ENCODE measurements at regions not wholly inside any gene's neighbourhood (a gene's known extent, or its start where the extent isn't known, plus 50 kb on each side); places are given as distances from the start of the nearest gene placed in this dataset.
"Not testable (repeated sequence)": the region's sequence is repeated elsewhere in the genome, so short reads cannot be mapped to it uniquely, and the experiment has no call there.

- Histone ChIP-seq H3K27ac (no peak overlapping the region), H3K27me3 (replicated peaks) (no peaks in the 10 kb centered on the region), H3K4me1 (replicated peaks) (no peaks in the 10 kb centered on the region), H3K9me3 (replicated peaks) (no peaks in the 10 kb centered on the region), H3K36me3 (no peaks in the 10 kb centered on the region), H3K4me3 (no peak overlapping the region)
- no peak for DNase-seq (ENCODE audit: low read depth in 1 of 2, low spot score in 2 of 2)
These were observed 537.4 kb downstream of the PRKD1 start for GRCh38 chr14:29390081-29390832.

- Histone ChIP-seq H3K36me3 (no peaks in the 10 kb centered on the region), H3K4me3 (no peak overlapping the region), H3K9me3 (replicated peaks) (no peaks in the 10 kb centered on the region), H3K4me1 (replicated peaks) (no peaks in the 10 kb centered on the region), H3K27me3 (replicated peaks) (no peaks in the 10 kb centered on the region), H3K27ac (no peak overlapping the region)
- no peak for DNase-seq (ENCODE audit: low read depth in 1 of 2, low spot score in 2 of 2)
These were observed 536.4 kb downstream of the PRKD1 start for GRCh38 chr14:29391231-29391630.

- H3K27ac ChIP-seq = no peak overlapping the region
- no peak for DNase-seq (ENCODE audit: low read depth in 1 of 2, low spot score in 2 of 2)
- H3K36me3 ChIP-seq = no peaks in the 10 kb centered on the region
- no peak overlapping the region for H3K4me3 ChIP-seq
- no peaks in the 10 kb centered on the region for H3K4me1 ChIP-seq (replicated peaks)
- H3K9me3 ChIP-seq (replicated peaks) = no peaks in the 10 kb centered on the region
- no peaks in the 10 kb centered on the region for H3K27me3 ChIP-seq (replicated peaks)
These were observed 535.8 kb downstream of the PRKD1 start for GRCh38 chr14:29391801-29392200.

- no peaks in the 10 kb centered on the region for H3K36me3 ChIP-seq
These were observed 535.4 kb downstream of the PRKD1 start for GRCh38 chr14:29392287-29392686.

GRCh38 chr14:29403091-29403490 lies 524.6 kb downstream of the PRKD1 start:
- Histone ChIP-seq H3K4me3 (no peak overlapping the region), H3K36me3 (no peaks in the 10 kb centered on the region), H3K4me1 (replicated peaks) (no peaks in the 10 kb centered on the region), H3K27me3 (replicated peaks) (no peaks in the 10 kb centered on the region), H3K9me3 (replicated peaks) (no peaks in the 10 kb centered on the region), H3K27ac (no peak overlapping the region)
- no peak for DNase-seq (ENCODE audit: low read depth in 1 of 2, low spot score in 2 of 2)

More at GRCh38 chr14:29392287-29392686, 535.4 kb downstream of the PRKD1 start:
- H3K27ac ChIP-seq = no peak overlapping the region
- no peak for DNase-seq (ENCODE audit: low read depth in 1 of 2, low spot score in 2 of 2)
- no peaks in the 10 kb centered on the region for H3K4me1 ChIP-seq (replicated peaks)
- no peaks in the 10 kb centered on the region for H3K9me3 ChIP-seq (replicated peaks)
- no peak overlapping the region for H3K4me3 ChIP-seq
- no peaks in the 10 kb centered on the region for H3K27me3 ChIP-seq (replicated peaks)

GRCh38 chr14:29410581-29410980 lies 517.1 kb downstream of the PRKD1 start:
- H3K9me3 ChIP-seq (replicated peaks) = no peaks in the 10 kb centered on the region

GRCh38 chr14:29414931-29415330 lies 512.7 kb downstream of the PRKD1 start:
- not testable (repeated sequence) for H3K36me3 ChIP-seq; H3K27me3 ChIP-seq (replicated peaks); H3K4me3 ChIP-seq; H3K27ac ChIP-seq; DNase-seq (ENCODE audit: low read depth in 1 of 2, low spot score in 2 of 2); H3K9me3 ChIP-seq (replicated peaks); H3K4me1 ChIP-seq (replicated peaks)

More at GRCh38 chr14:29410581-29410980, 517.1 kb downstream of the PRKD1 start:
- no peak overlapping the region for H3K4me3 ChIP-seq
- DNase-seq (ENCODE audit: low read depth in 1 of 2, low spot score in 2 of 2) = no peak
- H3K4me1 ChIP-seq (replicated peaks) = no peaks in the 10 kb centered on the region
- no peak overlapping the region for H3K27ac ChIP-seq
- H3K36me3 ChIP-seq = no peaks in the 10 kb centered on the region
- no peaks in the 10 kb centered on the region for H3K27me3 ChIP-seq (replicated peaks)

GRCh38 chr14:29419736-29420135 lies 507.9 kb downstream of the PRKD1 start:
- no peak overlapping the region for H3K27ac ChIP-seq
- no peaks in the 10 kb centered on the region for H3K9me3 ChIP-seq (replicated peaks)
- DNase-seq (ENCODE audit: low read depth in 1 of 2, low spot score in 2 of 2) = no peak
- H3K4me3 ChIP-seq = no peak overlapping the region
- H3K36me3 ChIP-seq = no peaks in the 10 kb centered on the region
- no peaks in the 10 kb centered on the region for H3K4me1 ChIP-seq (replicated peaks)
- no peaks in the 10 kb centered on the region for H3K27me3 ChIP-seq (replicated peaks)

- Histone ChIP-seq H3K27me3 (replicated peaks) (no peaks in the 10 kb centered on the region), H3K27ac (no peak overlapping the region), H3K4me3 (no peak overlapping the region), H3K36me3 (no peaks in the 10 kb centered on the region), H3K9me3 (replicated peaks) (no peaks in the 10 kb centered on the region), H3K4me1 (replicated peaks) (no peaks in the 10 kb centered on the region)
- no peak for DNase-seq (ENCODE audit: low read depth in 1 of 2, low spot score in 2 of 2)
These were observed 506.4 kb downstream of the PRKD1 start for GRCh38 chr14:29421156-29421728.

GRCh38 chr14:29425705-29426482 lies 501.8 kb downstream of the PRKD1 start:
- no peak for DNase-seq (ENCODE audit: low read depth in 1 of 2, low spot score in 2 of 2)
- Histone ChIP-seq H3K4me1 (replicated peaks) (no peaks in the 10 kb centered on the region), H3K27ac (no peak overlapping the region), H3K4me3 (no peak overlapping the region), H3K27me3 (replicated peaks) (no peaks in the 10 kb centered on the region), H3K9me3 (replicated peaks) (no peaks in the 10 kb centered on the region), H3K36me3 (no peaks in the 10 kb centered on the region)

GRCh38 chr14:29442696-29443095 lies 485.0 kb downstream of the PRKD1 start:
- Histone ChIP-seq H3K27ac (peak overlapping the region; percentile 38), H3K4me1 (replicated peaks) (peaks cover 11% of the 10 kb centered on the region), H3K9me3 (replicated peaks) (no peaks in the 10 kb centered on the region), H3K4me3 (no peak overlapping the region), H3K27me3 (replicated peaks) (no peaks in the 10 kb centered on the region), H3K36me3 (no peaks in the 10 kb centered on the region)
- peak in 1 of 2 experiments; percentile 26 for DNase-seq (ENCODE audit: low read depth in 1 of 2, low spot score in 2 of 2)

- H3K9me3 ChIP-seq (replicated peaks) = no peaks in the 10 kb centered on the region
- no peak overlapping the region for H3K27ac ChIP-seq
- H3K36me3 ChIP-seq = no peaks in the 10 kb centered on the region
- H3K4me1 ChIP-seq (replicated peaks) = peaks cover 11% of the 10 kb centered on the region
- no peaks in the 10 kb centered on the region for H3K27me3 ChIP-seq (replicated peaks)
- no peak for DNase-seq (ENCODE audit: low read depth in 1 of 2, low spot score in 2 of 2)
- no peak overlapping the region for H3K4me3 ChIP-seq
These were observed 483.4 kb downstream of the PRKD1 start for GRCh38 chr14:29444216-29444615.

- DNase-seq (ENCODE audit: low read depth in 1 of 2, low spot score in 2 of 2) = no peak
- Histone ChIP-seq H3K27me3 (replicated peaks) (no peaks in the 10 kb centered on the region), H3K27ac (no peak overlapping the region), H3K4me3 (no peak overlapping the region), H3K36me3 (no peaks in the 10 kb centered on the region), H3K9me3 (replicated peaks) (no peaks in the 10 kb centered on the region), H3K4me1 (replicated peaks) (peaks cover 11% of the 10 kb centered on the region)
These were observed 482.8 kb downstream of the PRKD1 start for GRCh38 chr14:29444805-29445204.

- no peaks in the 10 kb centered on the region for H3K27me3 ChIP-seq (replicated peaks)
- no peaks in the 10 kb centered on the region for H3K36me3 ChIP-seq
- H3K27ac ChIP-seq = no peak overlapping the region
- no peak for DNase-seq (ENCODE audit: low read depth in 1 of 2, low spot score in 2 of 2)
- H3K4me3 ChIP-seq = no peak overlapping the region
- peaks cover 11% of the 10 kb centered on the region for H3K4me1 ChIP-seq (replicated peaks)
- H3K9me3 ChIP-seq (replicated peaks) = no peaks in the 10 kb centered on the region
These were observed 480.7 kb downstream of the PRKD1 start for GRCh38 chr14:29446971-29447370.
